ENCODE measurements at regions not wholly inside any gene's neighbourhood (a gene's known extent, or its start where the extent isn't known, plus 50 kb on each side); places are given as distances from the start of the nearest gene placed in this dataset.

GRCh38 chr18:1892191-1892590 lies 679.1 kb downstream of the METTL4 start:
- no peak for DNase-seq (ENCODE audit: low read depth in 3 of 3, low spot score in 2 of 3)

GRCh38 chr18:1895456-1896185 lies 675.7 kb downstream of the METTL4 start:
- no peak for DNase-seq (ENCODE audit: low read depth in 3 of 3, low spot score in 2 of 3)

- no peak for DNase-seq (ENCODE audit: low read depth in 3 of 3, low spot score in 2 of 3)
These were observed 664.9 kb downstream of the METTL4 start for GRCh38 chr18:1906421-1906820.

GRCh38 chr18:1907470-1908206 lies 663.7 kb downstream of the METTL4 start:
- DNase-seq (ENCODE audit: low read depth in 3 of 3, low spot score in 2 of 3) = no peak

GRCh38 chr18:1914489-1914888 lies 656.8 kb downstream of the METTL4 start:
- no peak for DNase-seq (ENCODE audit: low read depth in 3 of 3, low spot score in 2 of 3)

GRCh38 chr18:1916869-1917523 lies 654.3 kb downstream of the METTL4 start:
- no peak for DNase-seq (ENCODE audit: low read depth in 3 of 3, low spot score in 2 of 3)

- no peak for DNase-seq (ENCODE audit: low read depth in 3 of 3, low spot score in 2 of 3)
These were observed 653.7 kb downstream of the METTL4 start for GRCh38 chr18:1917569-1917968.

GRCh38 chr18:1922066-1922465 lies 649.2 kb downstream of the METTL4 start:
- no peak for DNase-seq (ENCODE audit: low read depth in 3 of 3, low spot score in 2 of 3)

GRCh38 chr18:1928711-1929110 lies 642.6 kb downstream of the METTL4 start:
- DNase-seq (ENCODE audit: low read depth in 3 of 3, low spot score in 2 of 3) = no peak

GRCh38 chr18:1929720-1930119 lies 641.6 kb downstream of the METTL4 start:
- DNase-seq (ENCODE audit: low read depth in 3 of 3, low spot score in 2 of 3) = no peak

- DNase-seq (ENCODE audit: low read depth in 3 of 3, low spot score in 2 of 3) = no peak
These were observed 640.7 kb downstream of the METTL4 start for GRCh38 chr18:1930291-1931270.

- no peak for DNase-seq (ENCODE audit: low read depth in 3 of 3, low spot score in 2 of 3)
These were observed 618.8 kb downstream of the METTL4 start for GRCh38 chr18:1952486-1952885.

- DNase-seq (ENCODE audit: low read depth in 3 of 3, low spot score in 2 of 3) = no peak
These were observed 616.6 kb downstream of the METTL4 start for GRCh38 chr18:1954583-1955312.

GRCh38 chr18:1958798-1959197 lies 612.5 kb downstream of the METTL4 start:
- no peak for DNase-seq (ENCODE audit: low read depth in 3 of 3, low spot score in 2 of 3)

GRCh38 chr18:1965016-1965415 lies 606.3 kb downstream of the METTL4 start:
- DNase-seq (ENCODE audit: low read depth in 3 of 3, low spot score in 2 of 3) = no peak

GRCh38 chr18:1965541-1965940 lies 605.8 kb downstream of the METTL4 start:
- no peak for DNase-seq (ENCODE audit: low read depth in 3 of 3, low spot score in 2 of 3)

GRCh38 chr18:1968801-1969498 lies 602.4 kb downstream of the METTL4 start:
- DNase-seq (ENCODE audit: low read depth in 3 of 3, low spot score in 2 of 3) = no peak

- no peak for DNase-seq (ENCODE audit: low read depth in 3 of 3, low spot score in 2 of 3)
These were observed 594.8 kb downstream of the METTL4 start for GRCh38 chr18:1976484-1976883.

GRCh38 chr18:1982056-1982455 lies 589.2 kb downstream of the METTL4 start:
- DNase-seq (ENCODE audit: low read depth in 3 of 3, low spot score in 2 of 3) = no peak
